B cell (primary cell): ENCODE measurements at regions not wholly inside any gene's neighbourhood (a gene's known extent, or its start where the extent isn't known, plus 50 kb on each side); places are given as distances from the start of the nearest gene placed in this dataset.

Experiments
- ATAC-seq: fragments of 200-7000 bp; cut with Tn5 transposase; one replicate; pipeline ENCODE4 v1.10.0; 2021; ENCODE audit warnings: low read depth, mild to moderate bottlenecking, moderate number of reproducible peaks, moderate library complexity
- CTCF ChIA-PET: fragments of 350-600 bp; sonication (Branson Sonifier 250); formaldehyde crosslinking; loops from one replicate; lab custom pipeline; 2021; ENCODE audit warnings: antibody characterized with exemption, inconsistent platforms; lab: Charles Lee
- POLR2A ChIA-PET: fragments of 350-600 bp; sonication (Branson Sonifier 250); formaldehyde crosslinking; loops from one replicate; lab custom pipeline; 2021; ENCODE audit warnings: antibody characterized with exemption; lab: Charles Lee
- DNase-seq: peaks from one replicate; pipeline ENCODE4 v3.0.0; 2013
- H2AFZ ChIP-seq: 2 replicates; pipeline ENCODE4 v1.6.1; 2012; ENCODE audit warnings: mild to moderate bottlenecking, low read depth, low read length; ENCODE audit not compliant: insufficient read depth, poor library complexity, severe bottlenecking
- H3K27ac ChIP-seq, 2 donors: 1 replicate in 1 of 2; 2 replicates in 1 of 2; pipeline ENCODE4 v1.5.1; 2012 to 2013; ENCODE audit warnings: low read length in 2 of 2, mild to moderate bottlenecking in 2 of 2, moderate library complexity in 1 of 2
- H3K27me3 ChIP-seq, 4 experiments: fragments of 200-600 bp in 1 of 4; sonication (generic) in 1 of 4; replicated peaks in 1 of 4; 1 replicate in 2 of 4; 2 replicates in 2 of 4; pipeline versions ENCODE4 v1.6.1 to v1.7.0; 2013 to 2016; ENCODE audit warnings: low read length in 3 of 4, mild to moderate bottlenecking in 2 of 4, mixed read lengths in 1 of 4, moderate library complexity in 1 of 4; ENCODE audit not compliant: insufficient read depth in 4 of 4, control insufficient read depth in 3 of 4; ENCODE audit errors: control extremely low read depth in 1 of 4
- H3K36me3 ChIP-seq, 2 experiments: replicated peaks in 1 of 2; 1 replicate in 1 of 2; 2 replicates in 1 of 2; pipeline versions ENCODE4 v1.6.1 to v1.7.1; 2013; ENCODE audit warnings: low read length in 1 of 2; ENCODE audit not compliant: insufficient read depth in 2 of 2, control insufficient read depth in 1 of 2; ENCODE audit errors: control extremely low read depth in 1 of 2, extremely low read depth in 1 of 2
- H3K4me1 ChIP-seq, 2 donors: fragments of 200-600 bp in 1 of 2; sonication (generic) in 1 of 2; 1 replicate in 1 of 2; 2 replicates in 1 of 2; pipeline versions ENCODE4 v1.5.1 to v1.6.1; 2013 to 2017; ENCODE audit warnings: low read length in 2 of 2; ENCODE audit not compliant: control insufficient read depth in 2 of 2, insufficient read depth in 2 of 2
- H3K4me2 ChIP-seq: replicated peaks from 2 replicates; pipeline ENCODE3; 2012; ENCODE audit warnings: mild to moderate bottlenecking, low read depth, low read length; ENCODE audit not compliant: poor library complexity, severe bottlenecking
- H3K4me3 ChIP-seq, 5 experiments: fragments of 200-600 bp in 1 of 5; sonication (generic) in 1 of 5; 1 replicate in 3 of 5; 2 replicates in 2 of 5; pipeline versions ENCODE4 v1.5.1 to v1.7.0; 2011 to 2016; ENCODE audit warnings: low read length in 4 of 5, mild to moderate bottlenecking in 4 of 5, low read depth in 2 of 5, control low read depth in 1 of 5, moderate library complexity in 1 of 5; ENCODE audit not compliant: insufficient read depth in 1 of 5; ENCODE audit errors: control extremely low read depth in 1 of 5, extremely low read depth in 1 of 5
- H3K79me2 ChIP-seq: fragments of 200-600 bp; sonication (generic); one replicate; pipeline ENCODE4 v1.6.0; 2016; ENCODE audit warnings: low read length; ENCODE audit not compliant: control insufficient read depth, insufficient read depth
- H3K9ac ChIP-seq: fragments of 200-600 bp; sonication (generic); 2 replicates; pipeline ENCODE4 v1.6.1; 2017; ENCODE audit warnings: mild to moderate bottlenecking, low read length, moderate library complexity
- H3K9me3 ChIP-seq, 3 donors: one replicate each; pipeline versions ENCODE4 v1.6.1 to v1.7.1; 2013; ENCODE audit warnings: low read length in 2 of 3; ENCODE audit not compliant: control insufficient read depth in 2 of 3, insufficient read depth in 1 of 3; ENCODE audit errors: control extremely low read depth in 1 of 3
- H4K20me1 ChIP-seq: 2 replicates; pipeline ENCODE4 v1.6.0; 2012; ENCODE audit warnings: mild to moderate bottlenecking, low read length; ENCODE audit not compliant: insufficient read depth, control insufficient read depth, poor library complexity, severe bottlenecking
- H3K27ac Mint-ChIP-seq: one replicate; pipeline ENCODE4 v1.8.0; 2021; ENCODE audit warnings: mixed read lengths
- H3K27me3 Mint-ChIP-seq: one replicate; pipeline ENCODE4 v1.8.0; 2021; ENCODE audit warnings: mixed read lengths
- H3K4me1 Mint-ChIP-seq: one replicate; pipeline ENCODE4 v1.8.0; 2021; ENCODE audit warnings: mixed read lengths
- H3K4me3 Mint-ChIP-seq: one replicate; pipeline ENCODE4 v1.8.0; 2021; ENCODE audit warnings: mixed read lengths
- H3K9me3 Mint-ChIP-seq: one replicate; pipeline ENCODE4 v1.8.0; 2022; ENCODE audit warnings: mixed read lengths; ENCODE audit not compliant: insufficient read depth
- EZH2 ChIP-seq: IDR thresholded peaks from 2 replicates; pipeline ENCODE4 v1.6.1; 2012; ENCODE audit warnings: borderline replicate concordance, low read depth, mild to moderate bottlenecking, moderate library complexity, low read length; ENCODE audit not compliant: insufficient read depth, poor library complexity, severe bottlenecking
- WGBS: methylation state at CpG from one replicate; pipeline ENCODE4 v1.1.5; 2013; ENCODE audit warnings: missing lambda C conversion rate; ENCODE audit not compliant: insufficient coverage; 5-methylcytosine and 5-hydroxymethylcytosine counted together
- intact Hi-C: fragments of 100-400 bp; cut with micrococcal nuclease; formaldehyde crosslinking; loops from one replicate; pipeline ENCODE4 v1.10.0; 2022
- TF ChIP-seq, protein P1 (sequence below): fragments of 200-600 bp; IDR thresholded peaks from one replicate; pipeline ENCODE4 v1.8.0; 2022; ENCODE audit warnings: antibody characterized with exemption, mild to moderate bottlenecking

DNA sequence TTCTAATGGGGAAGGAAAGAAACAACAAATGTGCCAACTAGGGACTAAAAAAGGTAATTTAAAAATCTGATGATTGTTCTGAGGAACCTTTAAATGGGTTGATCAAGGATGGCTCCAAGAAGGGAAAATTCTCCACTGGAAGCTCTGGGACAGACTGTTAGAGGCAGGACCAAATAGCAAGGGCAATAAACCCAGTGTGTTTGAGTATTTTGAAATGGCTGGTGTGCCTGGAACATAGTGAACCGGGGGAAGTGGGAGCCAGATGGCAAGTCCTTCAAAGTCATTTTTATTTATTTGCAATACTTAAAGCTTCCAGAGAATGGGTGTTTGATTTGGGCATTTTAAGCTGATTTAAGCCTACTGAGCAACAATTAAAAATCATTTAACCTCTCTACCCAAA lies 587.7 kb upstream of the MEF2C start:
- Mint-ChIP-seq H3K27me3 (no peaks in the 10 kb centered on the region), H3K9me3 (no peaks in the 10 kb centered on the region), H3K4me3 (no peak overlapping the region), H3K27ac (no peak overlapping the region), H3K4me1 (peaks cover 3% of the 10 kb centered on the region)
- Histone ChIP-seq H4K20me1 (no peaks in the 10 kb centered on the region), H2AFZ (no peak overlapping the region), H3K4me1 (no peaks in the 10 kb centered on the region), H3K9ac (no peak overlapping the region), H3K79me2 (no peaks in the 10 kb centered on the region), H3K9me3 (peaks cover 0 to 8% (median 0%) of the 10 kb centered on the region in 3 donors), H3K27me3 (no peaks in the 10 kb centered on the region), H3K4me3 (no peak overlapping the region), H3K27ac (no peak overlapping the region), H3K4me2 (no peak overlapping the region), H3K36me3 (no peaks in the 10 kb centered on the region)
- ChIA-PET CTCF (no interaction called here), POLR2A (no interaction called here)
- ATAC-seq (no peak), DNase-seq (no peak)
- intact Hi-C loops: no loop called here
- TF ChIP-seq EZH2: no peak
- TF ChIP-seq, protein P1, sequence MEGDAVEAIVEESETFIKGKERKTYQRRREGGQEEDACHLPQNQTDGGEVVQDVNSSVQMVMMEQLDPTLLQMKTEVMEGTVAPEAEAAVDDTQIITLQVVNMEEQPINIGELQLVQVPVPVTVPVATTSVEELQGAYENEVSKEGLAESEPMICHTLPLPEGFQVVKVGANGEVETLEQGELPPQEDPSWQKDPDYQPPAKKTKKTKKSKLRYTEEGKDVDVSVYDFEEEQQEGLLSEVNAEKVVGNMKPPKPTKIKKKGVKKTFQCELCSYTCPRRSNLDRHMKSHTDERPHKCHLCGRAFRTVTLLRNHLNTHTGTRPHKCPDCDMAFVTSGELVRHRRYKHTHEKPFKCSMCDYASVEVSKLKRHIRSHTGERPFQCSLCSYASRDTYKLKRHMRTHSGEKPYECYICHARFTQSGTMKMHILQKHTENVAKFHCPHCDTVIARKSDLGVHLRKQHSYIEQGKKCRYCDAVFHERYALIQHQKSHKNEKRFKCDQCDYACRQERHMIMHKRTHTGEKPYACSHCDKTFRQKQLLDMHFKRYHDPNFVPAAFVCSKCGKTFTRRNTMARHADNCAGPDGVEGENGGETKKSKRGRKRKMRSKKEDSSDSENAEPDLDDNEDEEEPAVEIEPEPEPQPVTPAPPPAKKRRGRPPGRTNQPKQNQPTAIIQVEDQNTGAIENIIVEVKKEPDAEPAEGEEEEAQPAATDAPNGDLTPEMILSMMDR: no peak
- WGBS: no CpG with 5 or more reads among the region's 1 CpG

DNA sequence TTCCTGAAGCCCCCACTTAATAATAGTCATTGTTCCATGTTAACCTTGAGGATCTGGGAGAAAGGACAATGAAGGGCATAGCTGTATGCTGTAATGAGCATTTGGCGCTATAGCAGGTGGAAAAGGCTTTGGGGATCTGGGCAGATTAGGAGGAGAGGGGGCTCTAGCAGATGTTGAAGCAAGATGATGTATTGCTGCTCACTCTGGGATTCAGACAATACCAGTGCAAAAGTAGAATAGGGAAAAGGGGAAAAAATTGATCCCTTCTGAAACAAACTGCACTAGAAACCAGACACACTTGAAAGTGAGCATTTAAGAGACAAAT lies 575.3 kb upstream of the MEF2C start:
- Histone ChIP-seq H3K9me3 (peaks cover 0 to 3% (median 0%) of the 10 kb centered on the region in 3 donors), H3K9ac (peak overlapping the region; percentile 8), H3K79me2 (peaks cover 5% of the 10 kb centered on the region), H3K4me3 (peak overlapping the region in 1 of 5 experiments; percentile 24), H3K4me2 (peak overlapping the region; percentile 51), H3K27me3 (no peaks in the 10 kb centered on the region), H3K4me1 (peaks cover 27 to 44% of the 10 kb centered on the region in 2 donors), H4K20me1 (no peaks in the 10 kb centered on the region), H3K36me3 (no peaks in the 10 kb centered on the region), H2AFZ (peak overlapping the region; percentile 61), H3K27ac (peak overlapping the region; percentile 47 to 82)
- no peak for DNase-seq
- ChIA-PET CTCF (interaction anchor here (1.3 kb wide), 1 partner anchor 10 kb away, joined by 3 read pairs; no protein-coding TSS in a partner anchor), POLR2A (no interaction called here)
- no peak for ATAC-seq
- intact Hi-C loops: loop anchor here (2.0 kb wide), 1 partner anchor 13 kb away; no protein-coding TSS in a partner anchor
- TF ChIP-seq, protein P1: no peak
- no peak for TF ChIP-seq EZH2
- H3K4me3 Mint-ChIP-seq: peak overlapping the region; percentile 60
- no peaks in the 10 kb centered on the region for H3K9me3 Mint-ChIP-seq
- peaks cover 48% of the 10 kb centered on the region for H3K4me1 Mint-ChIP-seq
- peak overlapping the region; percentile 90 for H3K27ac Mint-ChIP-seq
- no peaks in the 10 kb centered on the region for H3K27me3 Mint-ChIP-seq
- 100% methylated on average over 1 of the region's 1 CpG for WGBS
